Duodenal mucosa (tissue), 2 donors: ENCODE measurements at regions not wholly inside any gene's neighbourhood (a gene's known extent, or its start where the extent isn't known, plus 50 kb on each side); places are given as distances from the start of the nearest gene placed in this dataset.

Experiments used
- H3K27ac ChIP-seq: one replicate; pipeline ENCODE4 v1.7.0; 2013; ENCODE audit warnings: low read depth, low read length
- H3K27me3 ChIP-seq, 2 donors: one replicate each; pipeline ENCODE4 v1.7.0; 2013; ENCODE audit warnings: low read length in 2 of 2, control low read depth in 1 of 2; ENCODE audit not compliant: insufficient read depth in 2 of 2, control insufficient read depth in 1 of 2
- H3K36me3 ChIP-seq, 2 donors: one replicate each; pipeline ENCODE4 v1.7.0; 2013; ENCODE audit warnings: low read length in 2 of 2, control low read depth in 1 of 2; ENCODE audit not compliant: insufficient read depth in 2 of 2, control insufficient read depth in 1 of 2
- H3K4me1 ChIP-seq, 2 donors: one replicate each; pipeline ENCODE4 v1.7.0; 2013; ENCODE audit warnings: low read length in 2 of 2, control low read depth in 1 of 2; ENCODE audit not compliant: insufficient read depth in 2 of 2, control insufficient read depth in 1 of 2
- H3K4me3 ChIP-seq, 2 donors: one replicate each; pipeline ENCODE4 v1.7.0; 2013; ENCODE audit warnings: low read length in 2 of 2, low read depth in 1 of 2
- H3K9ac ChIP-seq, 2 donors: one replicate each; pipeline ENCODE4 v1.7.0; 2013; ENCODE audit warnings: low read length in 2 of 2, low read depth in 1 of 2
- H3K9me3 ChIP-seq, 2 donors: one replicate each; pipeline ENCODE4 v1.7.0; 2013; ENCODE audit warnings: low read length in 2 of 2, control low read depth in 1 of 2; ENCODE audit not compliant: control insufficient read depth in 1 of 2

- no peak overlapping the region for H3K27ac ChIP-seq
- H3K4me3 ChIP-seq: no peak overlapping the region
- no peaks in the 10 kb centered on the region for H3K4me1 ChIP-seq
- no peaks in the 10 kb centered on the region for H3K36me3 ChIP-seq
- H3K9me3 ChIP-seq: no peaks in the 10 kb centered on the region
- no peak overlapping the region for H3K9ac ChIP-seq
- H3K27me3 ChIP-seq: no peaks in the 10 kb centered on the region
These were observed 210.3 kb downstream of the MYCN start for GRCh38 chr2:16150456-16151280.

- Histone ChIP-seq H3K36me3 (no peaks in the 10 kb centered on the region), H3K27me3 (no peaks in the 10 kb centered on the region), H3K4me1 (no peaks in the 10 kb centered on the region), H3K27ac (no peak overlapping the region), H3K9me3 (no peaks in the 10 kb centered on the region), H3K9ac (no peak overlapping the region), H3K4me3 (no peak overlapping the region)
These were observed 209.2 kb downstream of the MYCN start for GRCh38 chr2:16149349-16150243.

GRCh38 chr2:16148632-16149348 is 208.4 kb downstream of the MYCN start:
- no peaks in the 10 kb centered on the region for H3K27me3 ChIP-seq
- H3K27ac ChIP-seq: no peak overlapping the region
- H3K4me3 ChIP-seq: no peak overlapping the region
- no peaks in the 10 kb centered on the region for H3K4me1 ChIP-seq
- no peaks in the 10 kb centered on the region for H3K36me3 ChIP-seq
- no peaks in the 10 kb centered on the region for H3K9me3 ChIP-seq
- H3K9ac ChIP-seq: no peak overlapping the region

GRCh38 chr2:16142383-16143361 is 202.3 kb downstream of the MYCN start:
- H3K9me3 ChIP-seq: no peaks in the 10 kb centered on the region
- no peaks in the 10 kb centered on the region for H3K36me3 ChIP-seq
- peak overlapping the region in 1 of 2 donors; percentile 30 for H3K4me3 ChIP-seq
- H3K9ac ChIP-seq: no peak overlapping the region
- no peaks in the 10 kb centered on the region for H3K27me3 ChIP-seq
- peak overlapping the region; percentile 15 for H3K27ac ChIP-seq
- peaks cover 22 to 33% of the 10 kb centered on the region in 2 donors for H3K4me1 ChIP-seq

GRCh38 chr2:16141641-16141921 is 201.2 kb downstream of the MYCN start:
- Histone ChIP-seq H3K4me1 (peaks cover 22 to 33% of the 10 kb centered on the region in 2 donors), H3K9ac (no peak overlapping the region), H3K36me3 (no peaks in the 10 kb centered on the region), H3K27ac (no peak overlapping the region), H3K27me3 (no peaks in the 10 kb centered on the region), H3K4me3 (no peak overlapping the region), H3K9me3 (no peaks in the 10 kb centered on the region)

- Histone ChIP-seq H3K27ac (no peak overlapping the region), H3K36me3 (no peaks in the 10 kb centered on the region), H3K4me3 (peak overlapping the region in 1 of 2 donors; percentile 25), H3K4me1 (peaks cover 22 to 33% of the 10 kb centered on the region in 2 donors), H3K27me3 (no peaks in the 10 kb centered on the region), H3K9ac (no peak overlapping the region), H3K9me3 (no peaks in the 10 kb centered on the region)
These were observed 200.7 kb downstream of the MYCN start for GRCh38 chr2:16140771-16141640.

DNA sequence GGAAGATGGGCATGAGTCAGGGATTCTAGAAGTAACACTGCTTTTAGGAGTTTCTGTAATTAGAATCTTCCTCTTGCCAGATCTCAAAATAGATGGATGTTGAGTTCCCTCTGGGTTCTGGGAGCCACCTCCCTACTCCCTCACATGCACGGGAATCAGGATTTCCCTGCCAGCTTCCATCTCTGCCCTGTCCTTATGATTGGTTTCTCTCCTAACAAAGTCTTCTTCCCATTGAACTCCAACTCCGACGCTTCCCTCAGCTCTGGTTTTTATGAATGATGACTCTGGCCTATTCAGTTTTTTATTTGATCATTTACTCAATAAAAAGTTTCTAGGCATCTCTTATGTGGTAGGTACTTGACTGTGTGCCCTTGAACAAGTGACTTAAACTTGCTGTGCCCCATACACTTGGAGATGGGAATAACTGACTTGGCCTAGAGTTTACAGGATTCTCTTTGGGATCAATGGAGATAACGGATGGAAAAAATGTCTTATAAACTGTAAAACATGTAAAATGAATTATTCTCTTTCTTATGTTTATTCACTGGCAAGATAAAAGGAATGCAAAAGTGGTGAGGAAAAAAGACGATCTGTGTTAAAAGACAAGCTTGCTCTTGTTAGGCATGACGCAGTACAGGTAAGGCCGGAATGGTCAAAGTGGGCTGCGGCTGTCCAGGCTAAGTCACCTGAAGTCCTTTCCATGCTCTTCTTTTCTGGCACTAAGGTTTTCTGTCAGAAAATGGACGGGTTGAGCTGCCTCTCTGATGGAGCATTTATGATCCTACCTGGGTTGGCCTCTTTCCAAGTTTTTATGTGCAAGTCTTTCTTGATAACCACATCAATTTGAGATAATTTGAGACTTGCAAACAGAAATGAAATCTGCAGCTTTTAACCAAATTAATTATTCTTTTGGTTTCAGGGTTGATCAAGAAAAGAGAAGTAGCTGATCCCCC is 199.6 kb downstream of the MYCN start:
- Histone ChIP-seq H3K9ac (no peak overlapping the region), H3K27ac (no peak overlapping the region), H3K4me3 (no peak overlapping the region)

GRCh38 chr2:16138811-16139662 is 198.7 kb downstream of the MYCN start:
- Histone ChIP-seq H3K36me3 (no peaks in the 10 kb centered on the region), H3K9me3 (no peaks in the 10 kb centered on the region), H3K4me1 (peaks cover 22 to 33% of the 10 kb centered on the region in 2 donors)

More for the DNA sequence above, 199.6 kb downstream of the MYCN start:
- Histone ChIP-seq H3K4me1 (peaks cover 22 to 33% of the 10 kb centered on the region in 2 donors), H3K36me3 (no peaks in the 10 kb centered on the region), H3K27me3 (no peaks in the 10 kb centered on the region), H3K9me3 (no peaks in the 10 kb centered on the region)

More at GRCh38 chr2:16138811-16139662, 198.7 kb downstream of the MYCN start:
- no peak overlapping the region for H3K27ac ChIP-seq
- H3K27me3 ChIP-seq: no peaks in the 10 kb centered on the region
- H3K9ac ChIP-seq: no peak overlapping the region
- no peak overlapping the region for H3K4me3 ChIP-seq
